NOMO-1 treated with dmso at 0.1 percent for 144 hours (cell line): ENCODE measurements at regions not wholly inside any gene's neighbourhood (a gene's known extent, or its start where the extent isn't known, plus 50 kb on each side); places are given as distances from the start of the nearest gene placed in this dataset.
"Not testable (repeated sequence)": the region's sequence is repeated elsewhere in the genome, so short reads cannot be mapped to it uniquely, and the experiment has no call there.

Experiments
- DNase-seq: peaks from one replicate; lab custom pipeline; 2025; ENCODE audit not compliant: unreplicated experiment; lab: John Stamatoyannopoulos, UW

- DNase-seq, result no peak
These were observed 328.2 kb upstream of the COL3A1 start for GRCh38 chr2:188645986-188646385.

GRCh38 chr2:188647430-188648070, 326.6 kb upstream of the COL3A1 start:
- no peak for DNase-seq

GRCh38 chr2:188659656-188660406, 314.3 kb upstream of the COL3A1 start:
- DNase-seq, result no peak

GRCh38 chr2:188663301-188663700, 310.9 kb upstream of the COL3A1 start:
- no peak for DNase-seq

- no peak for DNase-seq
These were observed 309.8 kb upstream of the COL3A1 start for GRCh38 chr2:188664416-188664815.

GRCh38 chr2:188664951-188665595, 309.1 kb upstream of the COL3A1 start:
- no peak for DNase-seq

GRCh38 chr2:188665727-188666304, 308.4 kb upstream of the COL3A1 start:
- DNase-seq, result no peak

- no peak for DNase-seq
These were observed 307.7 kb upstream of the COL3A1 start for GRCh38 chr2:188666503-188666902.

GRCh38 chr2:188668017-188668680, 306.0 kb upstream of the COL3A1 start:
- DNase-seq, result no peak

- no peak for DNase-seq
These were observed 298.7 kb upstream of the COL3A1 start for GRCh38 chr2:188675391-188676009.

- DNase-seq, result no peak
These were observed 298.2 kb upstream of the COL3A1 start for GRCh38 chr2:188676010-188676400.

- DNase-seq, result no peak
These were observed 297.0 kb upstream of the COL3A1 start for GRCh38 chr2:188677142-188677541.

GRCh38 chr2:188678882-188679281, 295.3 kb upstream of the COL3A1 start:
- DNase-seq, result no peak

GRCh38 chr2:188682838-188683237, 291.3 kb upstream of the COL3A1 start:
- DNase-seq, result no peak

GRCh38 chr2:188684795-188685194, 289.4 kb upstream of the COL3A1 start:
- DNase-seq, result no peak

- no peak for DNase-seq
These were observed 281.1 kb upstream of the COL3A1 start for GRCh38 chr2:188693111-188693510.

GRCh38 chr2:188693771-188694170, 280.4 kb upstream of the COL3A1 start:
- DNase-seq, result no peak

GRCh38 chr2:188695953-188696352, 278.2 kb upstream of the COL3A1 start:
- no peak for DNase-seq

GRCh38 chr2:188698151-188698550, 276.0 kb upstream of the COL3A1 start:
- DNase-seq, result not testable (repeated sequence)

- no peak for DNase-seq
These were observed 272.3 kb upstream of the COL3A1 start for GRCh38 chr2:188701836-188702235.

- no peak for DNase-seq
These were observed 269.0 kb upstream of the COL3A1 start for GRCh38 chr2:188705191-188705590.
